COLO829 (cell line): ENCODE measurements at regions not wholly inside any gene's neighbourhood (a gene's known extent, or its start where the extent isn't known, plus 50 kb on each side); places are given as distances from the start of the nearest gene placed in this dataset.

Experiments used
- DNase-seq: peaks from one replicate; pipeline ENCODE4 v3.0.0; 2012; ENCODE audit warnings: low spot score

DNA sequence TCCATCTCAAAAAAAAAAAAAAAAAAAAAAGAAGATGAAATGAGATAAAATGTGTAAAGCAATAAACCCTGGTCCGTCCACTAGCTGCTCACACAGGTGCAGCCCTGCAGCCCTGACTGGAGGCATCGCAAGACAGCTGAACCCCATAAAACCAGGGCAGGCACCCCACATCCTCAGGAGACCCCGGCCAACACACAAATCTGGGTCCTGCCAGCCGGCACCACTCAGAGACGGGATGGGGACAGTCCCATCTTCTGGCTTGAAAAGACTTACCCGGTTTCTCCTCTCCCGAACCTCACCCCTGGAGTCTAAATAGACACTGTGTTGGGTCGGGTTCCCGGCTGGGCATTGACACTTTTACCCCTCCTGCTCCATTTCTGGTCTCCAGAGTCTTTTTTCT, 52.7 kb upstream of the TNRC6C start:
- no peak for DNase-seq

DNA sequence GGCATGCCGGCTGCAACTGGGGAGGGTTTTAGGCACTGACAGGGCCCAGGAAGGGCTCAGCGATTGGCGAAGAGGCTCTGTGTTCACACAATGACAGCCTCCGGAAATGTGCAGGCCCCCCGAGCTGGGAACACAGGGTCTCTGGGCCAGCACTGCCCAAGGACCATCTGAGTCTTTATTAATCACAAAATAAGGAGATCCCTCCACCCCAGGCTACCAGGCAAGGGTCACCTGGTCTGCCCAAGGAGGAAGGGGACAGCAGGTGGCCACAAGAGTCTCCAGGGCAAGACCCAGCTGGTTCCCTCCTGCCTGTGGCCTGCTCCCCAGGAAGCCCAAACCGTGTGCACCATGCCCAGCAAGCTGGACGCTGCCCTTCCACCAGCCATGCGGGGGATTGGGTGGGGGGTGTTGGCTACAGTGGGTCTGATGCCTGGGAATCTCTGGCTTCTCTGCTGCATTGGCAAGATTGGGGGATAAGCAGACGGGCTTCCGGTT, 52.1 kb upstream of the TNRC6C start:
- no peak for DNase-seq

DNA sequence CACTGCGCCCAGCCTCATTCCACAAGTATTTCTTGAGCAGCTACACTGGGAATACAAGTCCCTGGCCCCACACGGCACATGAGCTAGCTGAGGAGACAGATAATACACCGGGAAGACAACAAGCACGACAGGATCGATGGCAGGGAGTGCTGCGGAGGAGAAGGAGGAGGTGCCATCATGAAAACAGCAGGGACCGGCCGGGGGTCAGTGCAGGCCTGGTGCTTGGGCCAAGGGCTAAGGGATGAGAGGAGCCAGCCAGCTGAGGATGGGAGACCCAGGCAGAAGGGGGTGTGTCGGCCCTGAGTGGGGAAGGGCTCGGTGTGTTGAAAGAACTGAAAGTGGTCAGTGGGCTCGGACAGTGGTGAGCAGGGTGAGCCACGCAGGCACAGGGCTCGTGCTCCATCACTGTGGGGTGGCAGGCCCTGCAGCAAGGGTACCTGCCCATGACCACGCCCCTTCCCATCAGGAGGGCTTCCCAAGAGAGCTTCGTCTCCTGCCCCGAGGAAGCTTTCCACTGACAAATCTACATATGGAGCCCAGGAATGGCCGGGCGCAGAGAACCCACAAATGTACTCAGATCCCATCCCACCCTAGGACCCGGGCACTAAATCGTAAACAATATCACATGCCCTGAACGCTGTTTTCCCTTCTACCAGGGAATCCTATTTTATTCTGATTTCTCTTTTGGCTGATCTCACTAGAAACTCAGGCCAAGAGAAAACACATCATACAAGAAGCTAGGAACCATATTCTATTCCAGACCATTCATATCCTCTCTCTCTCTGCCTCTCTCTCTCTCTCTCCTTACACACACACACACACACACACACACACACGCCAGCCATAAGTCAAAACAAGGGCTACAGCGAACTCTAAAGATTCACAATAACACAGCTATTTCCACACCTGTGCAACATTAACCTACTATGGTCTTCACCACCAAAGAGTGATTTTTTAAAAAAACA, 50.7 kb upstream of the TNRC6C start:
- DNase-seq = no peak

DNA sequence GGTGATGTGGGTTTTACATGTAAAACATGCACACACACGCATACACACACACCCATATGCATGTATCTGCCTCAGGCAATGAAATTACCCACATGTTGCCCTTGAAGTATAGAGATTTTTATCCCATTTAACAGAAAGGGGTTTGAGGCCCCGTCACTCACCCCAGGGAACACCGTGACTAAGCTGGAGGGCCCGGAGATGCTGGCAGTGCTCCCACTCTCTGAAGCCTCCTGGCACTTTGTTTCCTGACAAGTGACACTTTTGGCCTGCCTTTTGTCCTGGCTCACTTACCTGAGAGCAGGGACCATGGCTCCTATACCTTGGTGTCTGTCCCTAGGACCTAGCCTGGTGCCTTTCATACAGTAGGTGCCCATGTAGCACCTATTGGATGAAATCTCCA, 50.0 kb upstream of the TNRC6C start:
- DNase-seq = no peak
